ENCODE measurements at regions not wholly inside any gene's neighbourhood (a gene's known extent, or its start where the extent isn't known, plus 50 kb on each side); places are given as distances from the start of the nearest gene placed in this dataset.

DNA sequence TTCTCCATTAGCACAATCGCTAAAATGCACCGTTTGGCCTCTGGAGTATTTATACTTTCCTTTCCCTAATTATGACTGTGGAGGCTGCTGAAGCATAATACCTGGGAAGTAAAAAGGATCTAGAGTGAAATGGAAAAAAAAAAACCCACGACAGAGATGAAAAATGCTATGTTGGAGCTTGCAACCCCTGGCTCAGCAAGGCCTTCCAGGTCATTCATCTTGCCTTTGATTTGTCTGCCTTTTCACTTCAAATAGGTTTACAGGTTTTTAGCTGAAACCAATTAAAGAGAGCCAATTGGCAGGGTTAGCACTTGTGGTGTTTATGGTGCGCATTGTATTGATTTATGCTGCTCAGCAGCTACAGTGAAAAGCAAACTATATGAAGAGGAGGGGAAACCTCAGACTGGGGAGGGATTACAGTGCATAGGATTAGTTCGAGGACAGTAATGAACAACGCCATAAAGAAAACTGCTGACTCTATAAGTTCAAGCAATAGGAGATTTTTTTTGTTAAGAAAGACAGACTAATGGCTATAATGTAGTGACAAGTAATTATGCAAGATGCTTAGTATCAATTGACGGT, 347.9 kb downstream of the MEIS1 start:
- TF ChIP-seq, protein P1, sequence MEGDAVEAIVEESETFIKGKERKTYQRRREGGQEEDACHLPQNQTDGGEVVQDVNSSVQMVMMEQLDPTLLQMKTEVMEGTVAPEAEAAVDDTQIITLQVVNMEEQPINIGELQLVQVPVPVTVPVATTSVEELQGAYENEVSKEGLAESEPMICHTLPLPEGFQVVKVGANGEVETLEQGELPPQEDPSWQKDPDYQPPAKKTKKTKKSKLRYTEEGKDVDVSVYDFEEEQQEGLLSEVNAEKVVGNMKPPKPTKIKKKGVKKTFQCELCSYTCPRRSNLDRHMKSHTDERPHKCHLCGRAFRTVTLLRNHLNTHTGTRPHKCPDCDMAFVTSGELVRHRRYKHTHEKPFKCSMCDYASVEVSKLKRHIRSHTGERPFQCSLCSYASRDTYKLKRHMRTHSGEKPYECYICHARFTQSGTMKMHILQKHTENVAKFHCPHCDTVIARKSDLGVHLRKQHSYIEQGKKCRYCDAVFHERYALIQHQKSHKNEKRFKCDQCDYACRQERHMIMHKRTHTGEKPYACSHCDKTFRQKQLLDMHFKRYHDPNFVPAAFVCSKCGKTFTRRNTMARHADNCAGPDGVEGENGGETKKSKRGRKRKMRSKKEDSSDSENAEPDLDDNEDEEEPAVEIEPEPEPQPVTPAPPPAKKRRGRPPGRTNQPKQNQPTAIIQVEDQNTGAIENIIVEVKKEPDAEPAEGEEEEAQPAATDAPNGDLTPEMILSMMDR (conservative IDR thresholded peaks at IDR 0.05; ENCODE audit: low read depth, low read length): no peak

DNA sequence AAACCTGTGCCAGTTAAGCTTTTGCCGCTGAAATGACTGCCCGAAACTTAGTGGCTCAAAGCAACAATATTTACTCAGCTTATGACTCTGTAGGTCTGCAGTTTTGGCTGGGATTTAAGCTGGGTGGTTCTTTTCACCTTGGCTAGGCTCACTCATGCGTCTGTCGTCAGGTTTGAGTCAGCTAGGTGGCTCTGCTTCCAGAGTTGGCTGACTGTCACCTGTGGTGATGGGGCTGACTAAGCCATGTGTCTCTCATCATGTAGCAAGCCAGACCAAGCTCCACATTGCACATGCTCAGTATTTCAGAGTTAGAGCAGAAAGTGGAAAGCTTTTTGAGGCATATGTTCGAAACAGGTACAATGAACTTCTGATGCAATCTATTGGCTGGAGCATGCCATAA, 354.8 kb downstream of the MEIS1 start:
- TF ChIP-seq, protein P1 (conservative IDR thresholded peaks at IDR 0.05; ENCODE audit: low read depth, low read length): no peak
- H3K4me3 ChIP-seq (ENCODE audit: low read depth, low read length): no peak overlapping the region
- no peak for DNase-seq (ENCODE audit: low read depth)

More for the DNA sequence above, 347.9 kb downstream of the MEIS1 start:
- no peak overlapping the region for H3K4me3 ChIP-seq (ENCODE audit: low read depth, low read length)
- no peak for DNase-seq (ENCODE audit: low read depth)

DNA sequence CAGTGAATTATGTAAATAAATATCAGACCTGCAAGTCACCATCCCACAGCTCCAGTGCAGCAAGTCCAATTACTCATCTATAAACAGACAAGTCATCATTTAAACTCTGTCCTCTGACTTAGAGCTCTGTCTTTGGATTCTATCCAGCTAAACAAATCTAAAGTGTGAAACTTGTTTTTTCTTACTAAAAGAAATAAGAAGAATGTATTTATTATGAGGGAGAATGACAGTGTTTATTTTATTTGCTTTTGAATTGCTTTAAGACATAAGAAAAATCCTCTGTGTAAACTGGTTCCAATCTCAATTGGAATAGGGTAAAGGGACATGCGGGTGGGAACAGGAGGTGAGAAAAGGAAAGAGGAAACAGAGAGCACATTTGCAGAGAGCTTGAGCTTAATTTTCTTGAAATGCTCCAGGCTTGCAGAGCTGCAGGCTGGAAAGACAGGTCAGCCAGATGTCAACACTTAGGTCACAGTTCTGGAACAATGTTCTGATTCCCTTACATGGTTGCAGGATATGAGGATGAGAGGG, 355.8 kb downstream of the MEIS1 start:
- TF ChIP-seq, protein P1 (conservative IDR thresholded peaks at IDR 0.05; ENCODE audit: low read depth, low read length): no peak
- no peak for DNase-seq (ENCODE audit: low read depth)
- H3K4me3 ChIP-seq (ENCODE audit: low read depth, low read length): no peak overlapping the region

DNA sequence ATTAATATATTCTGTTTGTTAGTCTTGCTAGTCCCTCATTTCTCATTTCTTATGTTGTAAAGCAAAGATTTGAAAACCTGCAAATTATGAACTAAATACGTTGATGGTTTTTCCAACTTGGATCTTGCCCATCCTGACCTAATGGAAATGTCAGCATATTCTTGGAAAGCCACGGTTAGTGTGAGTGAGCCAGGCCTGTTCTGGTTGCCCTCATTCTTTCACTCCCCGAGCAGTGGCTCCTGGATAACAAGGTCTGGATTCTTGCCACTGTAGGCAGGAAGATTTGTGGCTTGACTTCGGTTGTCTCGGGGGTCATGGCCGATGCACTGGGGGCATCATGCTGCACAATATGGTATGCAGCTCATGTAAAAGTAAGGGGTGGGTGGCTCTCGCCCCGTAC, 359.1 kb downstream of the MEIS1 start:
- no peak for DNase-seq (ENCODE audit: low read depth)
- no peak overlapping the region for H3K4me3 ChIP-seq (ENCODE audit: low read depth, low read length)
- TF ChIP-seq, protein P1 (conservative IDR thresholded peaks at IDR 0.05; ENCODE audit: low read depth, low read length): no peak

DNA sequence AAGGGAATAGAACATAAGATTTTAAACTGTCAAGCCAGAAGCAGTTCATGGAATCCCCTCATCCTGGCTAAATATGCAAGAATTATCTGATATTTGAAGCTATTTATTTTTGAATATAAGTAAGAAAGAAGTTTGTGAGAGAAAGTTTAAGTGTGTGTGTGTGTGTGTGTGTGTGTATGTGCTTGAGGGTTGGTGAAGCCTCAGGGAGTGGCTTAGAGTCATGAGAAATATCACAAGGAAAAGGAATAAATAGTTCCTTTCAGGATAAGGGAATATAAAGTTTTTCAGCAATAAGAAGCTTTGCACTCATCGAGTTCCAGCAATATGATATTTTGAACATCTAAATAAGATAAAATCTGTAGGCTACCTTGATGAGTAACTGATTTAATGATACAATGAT, 359.6 kb downstream of the MEIS1 start:
- TF ChIP-seq, protein P1 (conservative IDR thresholded peaks at IDR 0.05; ENCODE audit: low read depth, low read length): no peak
- no peak for DNase-seq (ENCODE audit: low read depth)
- no peak overlapping the region for H3K4me3 ChIP-seq (ENCODE audit: low read depth, low read length)

DNA sequence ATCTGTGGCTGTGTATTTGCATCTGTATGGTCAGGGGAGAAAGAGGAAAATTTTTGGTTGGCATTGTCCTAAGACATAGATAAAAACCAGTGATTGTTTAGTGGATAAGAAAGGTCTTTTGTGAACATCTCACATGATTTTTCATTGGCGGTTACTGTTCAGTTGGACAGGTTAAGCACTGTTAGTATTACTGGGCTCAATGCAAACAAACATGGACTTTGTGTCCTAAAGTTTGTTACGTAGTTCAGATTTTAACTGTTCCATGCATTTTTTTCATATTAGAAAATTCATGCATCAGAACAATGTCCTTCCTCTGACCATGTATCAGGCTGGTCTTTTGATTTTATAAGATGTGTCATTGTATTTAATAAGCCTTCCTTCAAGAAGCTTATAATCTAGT, 368.0 kb downstream of the MEIS1 start:
- DNase-seq (ENCODE audit: low read depth): no peak
- TF ChIP-seq, protein P1 (conservative IDR thresholded peaks at IDR 0.05; ENCODE audit: low read depth, low read length): no peak
- no peak overlapping the region for H3K4me3 ChIP-seq (ENCODE audit: low read depth, low read length)

DNA sequence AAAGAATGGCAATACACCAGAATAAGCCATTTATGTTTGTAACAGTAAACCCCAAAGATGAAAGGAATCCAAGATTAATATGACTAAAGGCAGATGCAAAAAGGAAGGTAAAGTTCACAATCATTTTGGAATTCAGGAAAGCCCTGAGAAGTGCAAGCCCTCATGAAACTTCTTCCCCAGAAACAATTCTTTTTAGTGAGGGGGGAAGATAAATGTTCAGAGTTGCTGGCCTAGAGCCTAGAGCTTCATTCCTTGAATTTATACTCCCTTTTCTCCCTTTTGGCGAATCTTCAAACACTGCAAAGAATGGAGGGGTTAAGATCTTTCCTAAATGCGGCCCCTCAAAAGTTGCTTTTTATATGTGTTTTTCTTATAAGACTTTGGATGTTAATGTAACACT, 368.8 kb downstream of the MEIS1 start:
- no peak for DNase-seq (ENCODE audit: low read depth)
- H3K4me3 ChIP-seq (ENCODE audit: low read depth, low read length): no peak overlapping the region
- TF ChIP-seq, protein P1 (conservative IDR thresholded peaks at IDR 0.05; ENCODE audit: low read depth, low read length): no peak
